HUES6 (cell line): ENCODE measurements at regions not wholly inside any gene's neighbourhood (a gene's known extent, or its start where the extent isn't known, plus 50 kb on each side); places are given as distances from the start of the nearest gene placed in this dataset.
"Not testable (repeated sequence)": the region's sequence is repeated elsewhere in the genome, so short reads cannot be mapped to it uniquely, and the experiment has no call there.

Experiments
- H3K27ac ChIP-seq: 2 replicates; pipeline ENCODE4 v1.7.0; 2013; ENCODE audit warnings: low read depth, mild to moderate bottlenecking, low read length, inconsistent platforms
- H3K27me3 ChIP-seq: 2 replicates; pipeline ENCODE4 v1.6.1; 2013; ENCODE audit warnings: low read length; ENCODE audit not compliant: control insufficient read depth, insufficient read depth
- H3K36me3 ChIP-seq: 2 replicates; pipeline ENCODE4 v1.6.1; 2013; ENCODE audit warnings: low read length; ENCODE audit not compliant: control insufficient read depth, insufficient read depth
- H3K4me1 ChIP-seq: 2 replicates; pipeline ENCODE4 v1.6.1; 2013; ENCODE audit warnings: low read length; ENCODE audit not compliant: control insufficient read depth, insufficient read depth
- H3K4me3 ChIP-seq: 2 replicates; pipeline ENCODE4 v1.5.1; 2013; ENCODE audit warnings: low read depth, low read length
- H3K9ac ChIP-seq: one replicate; pipeline ENCODE4 v1.6.1; 2013; ENCODE audit warnings: mild to moderate bottlenecking, low read length
- H3K9me3 ChIP-seq: 2 replicates; pipeline ENCODE4 v1.6.1; 2013; ENCODE audit warnings: low read depth, low read length; ENCODE audit not compliant: control insufficient read depth, insufficient read depth

- H3K36me3 ChIP-seq, result no peaks in the 10 kb centered on the region
- no peak overlapping the region for H3K9ac ChIP-seq
- no peaks in the 10 kb centered on the region for H3K4me1 ChIP-seq
- H3K9me3 ChIP-seq, result no peaks in the 10 kb centered on the region
- no peak overlapping the region for H3K4me3 ChIP-seq
- no peak overlapping the region for H3K27ac ChIP-seq
- no peaks in the 10 kb centered on the region for H3K27me3 ChIP-seq
Measured at GRCh38 chr3:522888-523287, 326.3 kb downstream of the CHL1 start.

- H3K4me1 ChIP-seq, result no peaks in the 10 kb centered on the region
- no peaks in the 10 kb centered on the region for H3K36me3 ChIP-seq
- H3K9me3 ChIP-seq, result no peaks in the 10 kb centered on the region
- H3K4me3 ChIP-seq, result no peak overlapping the region
- H3K27me3 ChIP-seq, result no peaks in the 10 kb centered on the region
- H3K27ac ChIP-seq, result no peak overlapping the region
- no peak overlapping the region for H3K9ac ChIP-seq
Measured at GRCh38 chr3:525415-525814, 328.9 kb downstream of the CHL1 start.

- Histone ChIP-seq H3K36me3 (no peaks in the 10 kb centered on the region), H3K4me3 (peak overlapping the region; percentile 55), H3K27ac (no peak overlapping the region), H3K9me3 (peaks cover 9% of the 10 kb centered on the region; the same call in 1 of the 2 replicates), H3K9ac (no peak overlapping the region), H3K4me1 (no peaks in the 10 kb centered on the region), H3K27me3 (no peaks in the 10 kb centered on the region)
Measured at GRCh38 chr3:535566-536416, 339.2 kb downstream of the CHL1 start.

GRCh38 chr3:536417-536813, 339.9 kb downstream of the CHL1 start:
- Histone ChIP-seq H3K9me3 (peaks cover 9% of the 10 kb centered on the region; the same call in 1 of the 2 replicates), H3K27ac (no peak overlapping the region), H3K27me3 (no peaks in the 10 kb centered on the region), H3K9ac (no peak overlapping the region), H3K4me1 (no peaks in the 10 kb centered on the region), H3K36me3 (no peaks in the 10 kb centered on the region), H3K4me3 (peak overlapping the region; percentile 55)

GRCh38 chr3:541062-541801, 344.7 kb downstream of the CHL1 start:
- Histone ChIP-seq H3K4me3 (no peak overlapping the region), H3K36me3 (no peaks in the 10 kb centered on the region), H3K27me3 (no peaks in the 10 kb centered on the region), H3K9ac (no peak overlapping the region), H3K4me1 (no peaks in the 10 kb centered on the region), H3K27ac (no peak overlapping the region), H3K9me3 (no peaks in the 10 kb centered on the region)

GRCh38 chr3:542021-542420, 345.5 kb downstream of the CHL1 start:
- H3K9ac ChIP-seq, result no peak overlapping the region

GRCh38 chr3:549636-550035, 353.1 kb downstream of the CHL1 start:
- no peaks in the 10 kb centered on the region for H3K4me1 ChIP-seq
- no peaks in the 10 kb centered on the region for H3K9me3 ChIP-seq
- no peak overlapping the region for H3K9ac ChIP-seq
- no peak overlapping the region for H3K27ac ChIP-seq
- H3K27me3 ChIP-seq, result no peaks in the 10 kb centered on the region; the same call in 1 of the 2 replicates
- no peak overlapping the region for H3K4me3 ChIP-seq
- H3K36me3 ChIP-seq, result no peaks in the 10 kb centered on the region

More at GRCh38 chr3:542021-542420, 345.5 kb downstream of the CHL1 start:
- no peaks in the 10 kb centered on the region for H3K27me3 ChIP-seq
- no peak overlapping the region for H3K4me3 ChIP-seq
- no peaks in the 10 kb centered on the region for H3K9me3 ChIP-seq
- no peak overlapping the region for H3K27ac ChIP-seq
- no peaks in the 10 kb centered on the region for H3K36me3 ChIP-seq
- H3K4me1 ChIP-seq, result no peaks in the 10 kb centered on the region

GRCh38 chr3:550471-550870, 353.9 kb downstream of the CHL1 start:
- Histone ChIP-seq H3K36me3 (no peaks in the 10 kb centered on the region), H3K4me1 (no peaks in the 10 kb centered on the region), H3K4me3 (no peak overlapping the region), H3K9ac (no peak overlapping the region), H3K27ac (no peak overlapping the region), H3K9me3 (no peaks in the 10 kb centered on the region), H3K27me3 (no peaks in the 10 kb centered on the region; the same call in 1 of the 2 replicates)

GRCh38 chr3:557972-558371, 361.4 kb downstream of the CHL1 start:
- Histone ChIP-seq H3K9ac (no peak overlapping the region), H3K27ac (no peak overlapping the region), H3K36me3 (no peaks in the 10 kb centered on the region), H3K4me1 (no peaks in the 10 kb centered on the region), H3K4me3 (no peak overlapping the region), H3K9me3 (no peaks in the 10 kb centered on the region), H3K27me3 (no peaks in the 10 kb centered on the region)

- Histone ChIP-seq H3K36me3 (no peaks in the 10 kb centered on the region), H3K27ac (no peak overlapping the region), H3K27me3 (no peaks in the 10 kb centered on the region), H3K4me3 (no peak overlapping the region), H3K9ac (no peak overlapping the region), H3K4me1 (no peaks in the 10 kb centered on the region), H3K9me3 (no peaks in the 10 kb centered on the region)
Measured at GRCh38 chr3:567488-568185, 371.1 kb downstream of the CHL1 start.

- not testable (repeated sequence) for H3K4me1 ChIP-seq, H3K36me3 ChIP-seq, H3K9ac ChIP-seq, H3K27me3 ChIP-seq, H3K27ac ChIP-seq, H3K4me3 ChIP-seq, H3K9me3 ChIP-seq
Measured at GRCh38 chr3:579529-579928, 383.0 kb downstream of the CHL1 start.
